ENCODE measurements at regions not wholly inside any gene's neighbourhood (a gene's known extent, or its start where the extent isn't known, plus 50 kb on each side); places are given as distances from the start of the nearest gene placed in this dataset.

DNA sequence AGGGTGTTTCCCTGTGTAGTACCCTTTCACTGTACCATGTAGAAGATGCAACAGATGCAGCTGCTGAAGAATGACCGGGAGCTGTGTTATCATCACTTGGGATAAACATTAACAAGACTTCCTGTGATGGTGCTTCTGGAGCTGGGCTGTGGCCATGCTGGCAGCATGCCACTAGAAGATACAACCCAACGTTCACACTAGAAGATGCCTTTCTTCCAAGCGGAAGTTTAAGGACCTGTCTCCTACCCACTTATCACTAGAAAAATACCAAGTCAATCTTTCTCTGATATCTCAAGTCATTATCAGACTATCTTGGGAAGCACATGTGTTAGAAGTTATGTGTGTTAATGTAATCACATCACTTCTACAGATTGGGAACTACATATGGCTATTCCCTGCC is 953.5 kb downstream of the CNTNAP5 start:
- TF ChIP-seq, protein P1, sequence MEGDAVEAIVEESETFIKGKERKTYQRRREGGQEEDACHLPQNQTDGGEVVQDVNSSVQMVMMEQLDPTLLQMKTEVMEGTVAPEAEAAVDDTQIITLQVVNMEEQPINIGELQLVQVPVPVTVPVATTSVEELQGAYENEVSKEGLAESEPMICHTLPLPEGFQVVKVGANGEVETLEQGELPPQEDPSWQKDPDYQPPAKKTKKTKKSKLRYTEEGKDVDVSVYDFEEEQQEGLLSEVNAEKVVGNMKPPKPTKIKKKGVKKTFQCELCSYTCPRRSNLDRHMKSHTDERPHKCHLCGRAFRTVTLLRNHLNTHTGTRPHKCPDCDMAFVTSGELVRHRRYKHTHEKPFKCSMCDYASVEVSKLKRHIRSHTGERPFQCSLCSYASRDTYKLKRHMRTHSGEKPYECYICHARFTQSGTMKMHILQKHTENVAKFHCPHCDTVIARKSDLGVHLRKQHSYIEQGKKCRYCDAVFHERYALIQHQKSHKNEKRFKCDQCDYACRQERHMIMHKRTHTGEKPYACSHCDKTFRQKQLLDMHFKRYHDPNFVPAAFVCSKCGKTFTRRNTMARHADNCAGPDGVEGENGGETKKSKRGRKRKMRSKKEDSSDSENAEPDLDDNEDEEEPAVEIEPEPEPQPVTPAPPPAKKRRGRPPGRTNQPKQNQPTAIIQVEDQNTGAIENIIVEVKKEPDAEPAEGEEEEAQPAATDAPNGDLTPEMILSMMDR (conservative IDR thresholded peaks at IDR 0.05; ENCODE audit: low read depth in 2 of 2) = no peak
- TF ChIP-seq, protein P2, sequence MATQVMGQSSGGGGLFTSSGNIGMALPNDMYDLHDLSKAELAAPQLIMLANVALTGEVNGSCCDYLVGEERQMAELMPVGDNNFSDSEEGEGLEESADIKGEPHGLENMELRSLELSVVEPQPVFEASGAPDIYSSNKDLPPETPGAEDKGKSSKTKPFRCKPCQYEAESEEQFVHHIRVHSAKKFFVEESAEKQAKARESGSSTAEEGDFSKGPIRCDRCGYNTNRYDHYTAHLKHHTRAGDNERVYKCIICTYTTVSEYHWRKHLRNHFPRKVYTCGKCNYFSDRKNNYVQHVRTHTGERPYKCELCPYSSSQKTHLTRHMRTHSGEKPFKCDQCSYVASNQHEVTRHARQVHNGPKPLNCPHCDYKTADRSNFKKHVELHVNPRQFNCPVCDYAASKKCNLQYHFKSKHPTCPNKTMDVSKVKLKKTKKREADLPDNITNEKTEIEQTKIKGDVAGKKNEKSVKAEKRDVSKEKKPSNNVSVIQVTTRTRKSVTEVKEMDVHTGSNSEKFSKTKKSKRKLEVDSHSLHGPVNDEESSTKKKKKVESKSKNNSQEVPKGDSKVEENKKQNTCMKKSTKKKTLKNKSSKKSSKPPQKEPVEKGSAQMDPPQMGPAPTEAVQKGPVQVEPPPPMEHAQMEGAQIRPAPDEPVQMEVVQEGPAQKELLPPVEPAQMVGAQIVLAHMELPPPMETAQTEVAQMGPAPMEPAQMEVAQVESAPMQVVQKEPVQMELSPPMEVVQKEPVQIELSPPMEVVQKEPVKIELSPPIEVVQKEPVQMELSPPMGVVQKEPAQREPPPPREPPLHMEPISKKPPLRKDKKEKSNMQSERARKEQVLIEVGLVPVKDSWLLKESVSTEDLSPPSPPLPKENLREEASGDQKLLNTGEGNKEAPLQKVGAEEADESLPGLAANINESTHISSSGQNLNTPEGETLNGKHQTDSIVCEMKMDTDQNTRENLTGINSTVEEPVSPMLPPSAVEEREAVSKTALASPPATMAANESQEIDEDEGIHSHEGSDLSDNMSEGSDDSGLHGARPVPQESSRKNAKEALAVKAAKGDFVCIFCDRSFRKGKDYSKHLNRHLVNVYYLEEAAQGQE (IDR thresholded peaks at IDR 0.05; ENCODE audit: unreplicated experiment) = no peak
- TF ChIP-seq ZNF114 (CRISPR knock-in tag; IDR thresholded peaks at IDR 0.05) (no peak), EZH2phosphoT487 (IDR thresholded peaks at IDR 0.05; ENCODE audit: unreplicated experiment) (no peak), EZH2 (IDR thresholded peaks at IDR 0.05; ENCODE audit: low read depth, unreplicated experiment) (no peak), POLR2AphosphoS5 (IDR thresholded peaks at IDR 0.05; ENCODE audit: low read depth) (no peak), CREB1 (CRISPR knock-in tag; IDR thresholded peaks at IDR 0.05; ENCODE audit: low read depth) (no peak), STAT1 (IDR thresholded peaks at IDR 0.05; ENCODE audit: unreplicated experiment) (no peak), JUNB (IDR thresholded peaks at IDR 0.05; ENCODE audit: unreplicated experiment) (no peak), NANOG (IDR thresholded peaks at IDR 0.05; ENCODE audit: borderline replicate concordance) (no peak)
- TF ChIP-seq, protein P3, sequence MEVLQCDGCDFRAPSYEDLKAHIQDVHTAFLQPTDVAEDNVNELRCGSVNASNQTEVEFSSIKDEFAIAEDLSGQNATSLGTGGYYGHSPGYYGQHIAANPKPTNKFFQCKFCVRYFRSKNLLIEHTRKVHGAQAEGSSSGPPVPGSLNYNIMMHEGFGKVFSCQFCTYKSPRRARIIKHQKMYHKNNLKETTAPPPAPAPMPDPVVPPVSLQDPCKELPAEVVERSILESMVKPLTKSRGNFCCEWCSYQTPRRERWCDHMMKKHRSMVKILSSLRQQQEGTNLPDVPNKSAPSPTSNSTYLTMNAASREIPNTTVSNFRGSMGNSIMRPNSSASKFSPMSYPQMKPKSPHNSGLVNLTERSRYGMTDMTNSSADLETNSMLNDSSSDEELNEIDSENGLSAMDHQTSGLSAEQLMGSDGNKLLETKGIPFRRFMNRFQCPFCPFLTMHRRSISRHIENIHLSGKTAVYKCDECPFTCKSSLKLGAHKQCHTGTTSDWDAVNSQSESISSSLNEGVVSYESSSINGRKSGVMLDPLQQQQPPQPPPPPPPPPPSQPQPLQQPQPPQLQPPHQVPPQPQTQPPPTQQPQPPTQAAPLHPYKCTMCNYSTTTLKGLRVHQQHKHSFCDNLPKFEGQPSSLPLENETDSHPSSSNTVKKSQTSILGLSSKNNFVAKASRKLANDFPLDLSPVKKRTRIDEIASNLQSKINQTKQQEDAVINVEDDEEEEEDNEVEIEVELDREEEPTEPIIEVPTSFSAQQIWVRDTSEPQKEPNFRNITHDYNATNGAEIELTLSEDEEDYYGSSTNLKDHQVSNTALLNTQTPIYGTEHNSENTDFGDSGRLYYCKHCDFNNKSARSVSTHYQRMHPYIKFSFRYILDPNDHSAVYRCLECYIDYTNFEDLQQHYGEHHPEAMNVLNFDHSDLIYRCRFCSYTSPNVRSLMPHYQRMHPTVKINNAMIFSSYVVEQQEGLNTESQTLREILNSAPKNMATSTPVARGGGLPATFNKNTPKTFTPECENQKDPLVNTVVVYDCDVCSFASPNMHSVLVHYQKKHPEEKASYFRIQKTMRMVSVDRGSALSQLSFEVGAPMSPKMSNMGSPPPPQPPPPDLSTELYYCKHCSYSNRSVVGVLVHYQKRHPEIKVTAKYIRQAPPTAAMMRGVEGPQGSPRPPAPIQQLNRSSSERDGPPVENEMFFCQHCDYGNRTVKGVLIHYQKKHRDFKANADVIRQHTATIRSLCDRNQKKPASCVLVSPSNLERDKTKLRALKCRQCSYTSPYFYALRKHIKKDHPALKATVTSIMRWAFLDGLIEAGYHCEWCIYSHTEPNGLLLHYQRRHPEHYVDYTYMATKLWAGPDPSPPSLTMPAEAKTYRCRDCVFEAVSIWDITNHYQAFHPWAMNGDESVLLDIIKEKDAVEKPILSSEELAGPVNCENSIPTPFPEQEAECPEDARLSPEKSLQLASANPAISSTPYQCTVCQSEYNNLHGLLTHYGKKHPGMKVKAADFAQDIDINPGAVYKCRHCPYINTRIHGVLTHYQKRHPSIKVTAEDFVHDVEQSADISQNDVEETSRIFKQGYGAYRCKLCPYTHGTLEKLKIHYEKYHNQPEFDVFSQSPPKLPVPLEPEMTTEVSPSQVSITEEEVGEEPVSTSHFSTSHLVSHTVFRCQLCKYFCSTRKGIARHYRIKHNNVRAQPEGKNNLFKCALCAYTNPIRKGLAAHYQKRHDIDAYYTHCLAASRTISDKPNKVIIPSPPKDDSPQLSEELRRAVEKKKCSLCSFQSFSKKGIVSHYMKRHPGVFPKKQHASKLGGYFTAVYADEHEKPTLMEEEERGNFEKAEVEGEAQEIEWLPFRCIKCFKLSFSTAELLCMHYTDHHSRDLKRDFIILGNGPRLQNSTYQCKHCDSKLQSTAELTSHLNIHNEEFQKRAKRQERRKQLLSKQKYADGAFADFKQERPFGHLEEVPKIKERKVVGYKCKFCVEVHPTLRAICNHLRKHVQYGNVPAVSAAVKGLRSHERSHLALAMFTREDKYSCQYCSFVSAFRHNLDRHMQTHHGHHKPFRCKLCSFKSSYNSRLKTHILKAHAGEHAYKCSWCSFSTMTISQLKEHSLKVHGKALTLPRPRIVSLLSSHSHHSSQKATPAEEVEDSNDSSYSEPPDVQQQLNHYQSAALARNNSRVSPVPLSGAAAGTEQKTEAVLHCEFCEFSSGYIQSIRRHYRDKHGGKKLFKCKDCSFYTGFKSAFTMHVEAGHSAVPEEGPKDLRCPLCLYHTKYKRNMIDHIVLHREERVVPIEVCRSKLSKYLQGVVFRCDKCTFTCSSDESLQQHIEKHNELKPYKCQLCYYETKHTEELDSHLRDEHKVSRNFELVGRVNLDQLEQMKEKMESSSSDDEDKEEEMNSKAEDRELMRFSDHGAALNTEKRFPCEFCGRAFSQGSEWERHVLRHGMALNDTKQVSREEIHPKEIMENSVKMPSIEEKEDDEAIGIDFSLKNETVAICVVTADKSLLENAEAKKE (CRISPR knock-in tag; IDR thresholded peaks at IDR 0.05) = no peak
